Superior temporal gyrus (tissue), 1 donor: ENCODE measurements at regions not wholly inside any gene's neighbourhood (a gene's known extent, or its start where the extent isn't known, plus 50 kb on each side); places are given as distances from the start of the nearest gene placed in this dataset.
"Not testable (repeated sequence)": the region's sequence is repeated elsewhere in the genome, so short reads cannot be mapped to it uniquely, and the experiment has no call there.

Experiments used
- DNase-seq: peaks from one replicate; pipeline ENCODE4 v3.0.0-alpha.2; 2016; ENCODE audit errors: extremely low spot score

DNA sequence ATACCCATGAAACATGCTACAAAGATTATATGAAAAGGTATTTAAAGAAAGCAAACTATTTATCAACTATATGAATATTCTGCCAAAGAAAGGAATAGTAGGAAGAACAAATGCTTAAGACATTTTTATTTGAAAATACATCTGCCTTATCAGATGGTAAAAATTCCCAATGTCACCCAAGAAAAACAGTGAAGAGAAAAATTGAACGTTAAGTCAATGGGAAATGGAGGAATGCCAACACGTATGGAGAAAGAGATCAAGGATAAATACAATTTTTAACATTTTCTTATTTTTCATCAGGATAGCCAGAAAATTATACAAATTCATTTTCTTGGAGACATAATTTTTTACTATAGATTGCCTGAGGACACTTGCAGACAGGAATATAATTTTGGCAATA is 394.2 kb downstream of the ZEB2 start:
- no peak for DNase-seq

DNA sequence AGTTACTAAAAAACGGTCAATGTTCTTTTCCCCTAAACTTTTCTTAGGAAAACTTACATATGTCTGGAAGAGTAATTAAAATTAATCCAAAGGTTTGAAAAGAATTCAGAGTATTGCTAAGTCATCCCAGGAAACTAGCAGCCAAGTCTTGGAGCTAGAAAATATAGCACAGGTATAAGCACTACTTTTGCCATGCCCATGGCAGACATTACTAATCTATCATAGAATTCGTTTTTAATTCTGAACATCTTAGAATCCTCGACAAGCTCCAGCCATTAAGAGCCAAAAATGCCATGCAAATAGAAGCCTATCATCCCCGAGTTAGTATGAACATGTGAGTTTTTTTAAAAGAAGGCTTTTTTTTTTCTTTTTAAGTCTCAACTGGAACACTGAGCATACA is 395.0 kb downstream of the ZEB2 start:
- no peak for DNase-seq

DNA sequence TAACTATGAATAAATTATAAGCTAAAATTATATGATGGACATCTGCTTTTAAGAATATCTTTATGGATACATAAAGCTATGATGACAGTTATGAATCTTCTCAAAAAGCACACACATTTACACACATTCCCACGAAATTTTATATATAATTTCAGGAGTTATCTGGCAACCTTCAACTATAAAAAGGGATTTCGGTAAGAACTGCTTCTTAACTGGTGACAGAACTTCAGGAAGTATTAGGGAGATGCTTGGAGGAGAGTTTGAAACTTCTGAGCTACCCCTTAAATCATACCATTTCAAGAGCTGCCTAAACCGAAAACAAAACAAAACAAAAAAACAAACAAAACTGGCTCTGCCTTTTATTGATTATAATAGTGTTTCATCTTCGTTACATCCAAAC is 399.4 kb downstream of the ZEB2 start:
- DNase-seq, result no peak

DNA sequence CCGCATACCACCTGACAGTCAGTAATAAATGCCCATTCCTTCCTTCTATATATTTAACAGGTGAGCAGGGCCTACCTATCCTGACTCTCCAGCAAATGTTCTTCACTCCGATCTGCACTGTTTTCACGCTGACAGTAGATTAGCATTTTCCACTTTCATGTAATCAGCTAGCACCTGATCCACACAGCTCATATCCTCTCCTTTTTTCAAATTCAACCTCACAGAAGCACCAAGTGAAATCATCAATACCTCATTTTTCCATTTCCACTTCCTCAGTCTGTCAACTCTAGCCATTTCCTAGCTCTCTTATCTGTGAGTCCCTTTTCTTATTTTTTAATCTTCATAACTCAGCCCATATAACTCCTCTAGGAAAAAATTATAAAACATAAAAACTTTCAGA is 402.8 kb downstream of the ZEB2 start:
- DNase-seq, result no peak

DNA sequence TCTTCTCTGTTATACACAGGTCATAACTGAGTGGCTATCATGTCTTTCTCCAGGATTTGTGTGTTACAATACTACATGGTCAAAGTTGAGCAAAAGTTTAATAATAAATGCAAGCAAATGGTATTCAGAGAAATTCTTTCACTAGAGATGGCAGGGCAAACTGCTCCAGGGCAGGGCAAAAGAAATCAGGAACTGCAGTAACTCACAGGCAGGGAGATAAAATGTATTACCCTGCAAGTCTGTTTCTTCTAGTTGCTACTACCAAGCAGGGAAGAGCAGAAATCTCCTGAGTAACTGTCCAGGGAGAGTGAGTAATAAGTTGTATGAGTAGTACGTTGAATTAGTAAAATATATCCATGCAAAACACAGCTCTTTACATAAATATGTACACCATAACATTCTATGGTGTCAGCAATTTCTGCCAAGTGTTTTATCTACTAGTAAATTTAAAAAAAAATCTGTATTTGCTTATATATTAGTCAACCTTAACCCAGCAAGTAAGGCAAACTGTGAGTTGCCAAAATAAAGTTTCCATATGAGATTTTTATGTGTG is 404.1 kb downstream of the ZEB2 start:
- no peak for DNase-seq

DNA sequence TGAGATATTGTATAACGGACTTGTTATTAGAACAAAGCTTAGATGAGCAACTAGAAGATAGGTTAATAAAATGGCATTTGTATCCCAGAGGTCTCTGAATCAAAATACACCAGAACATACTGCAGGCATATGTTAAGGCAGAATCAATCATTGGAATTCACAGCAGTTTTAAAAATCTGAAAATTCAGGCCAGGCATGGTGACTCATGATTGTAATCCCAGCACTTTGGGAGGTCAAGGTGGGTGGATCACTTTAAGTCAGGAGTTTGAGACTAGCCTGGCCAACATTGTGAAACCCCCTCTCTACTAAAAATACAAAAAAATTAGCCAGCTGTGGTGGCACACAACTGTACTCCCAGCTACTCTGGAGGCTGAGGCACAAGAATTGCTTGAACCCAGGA is 405.2 kb downstream of the ZEB2 start:
- DNase-seq, result no peak

DNA sequence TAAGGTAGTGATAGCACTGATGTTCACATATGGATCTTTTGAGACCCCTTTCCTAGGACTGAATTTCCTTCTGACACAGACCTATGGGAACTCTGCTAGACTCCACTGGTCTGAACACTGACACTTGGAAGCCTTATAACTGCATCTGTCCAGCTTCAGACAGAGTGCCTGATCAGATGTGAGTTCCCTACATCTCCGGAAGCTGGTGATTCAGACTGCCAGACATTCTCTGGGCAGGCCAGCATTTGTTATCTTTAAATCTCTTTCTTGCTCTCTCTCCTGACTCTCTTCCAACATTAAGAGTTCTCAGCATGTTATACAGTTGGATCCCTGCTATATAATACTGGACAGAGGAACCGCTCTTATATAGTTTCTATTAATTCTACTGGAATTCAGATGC is 408.5 kb downstream of the ZEB2 start:
- DNase-seq, result no peak

DNA sequence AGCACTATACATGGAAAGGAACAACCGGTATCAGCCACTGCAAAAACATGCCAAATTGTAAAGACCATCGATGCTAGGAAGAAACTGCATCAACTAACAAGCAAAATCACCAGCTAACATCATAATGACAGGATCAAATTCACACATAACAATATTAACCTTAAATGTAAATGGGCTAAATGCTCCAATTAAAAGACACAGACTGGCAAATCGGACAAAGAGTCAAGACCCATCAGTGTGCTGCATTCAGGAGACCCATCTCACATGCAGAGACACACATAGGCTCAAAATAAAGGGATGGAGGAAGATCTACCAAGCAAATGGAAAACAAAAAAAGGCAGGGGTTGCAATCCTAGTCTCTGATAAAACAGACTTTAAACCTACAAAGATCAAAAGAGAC is 413.8 kb downstream of the ZEB2 start:
- not testable (repeated sequence) for DNase-seq

DNA sequence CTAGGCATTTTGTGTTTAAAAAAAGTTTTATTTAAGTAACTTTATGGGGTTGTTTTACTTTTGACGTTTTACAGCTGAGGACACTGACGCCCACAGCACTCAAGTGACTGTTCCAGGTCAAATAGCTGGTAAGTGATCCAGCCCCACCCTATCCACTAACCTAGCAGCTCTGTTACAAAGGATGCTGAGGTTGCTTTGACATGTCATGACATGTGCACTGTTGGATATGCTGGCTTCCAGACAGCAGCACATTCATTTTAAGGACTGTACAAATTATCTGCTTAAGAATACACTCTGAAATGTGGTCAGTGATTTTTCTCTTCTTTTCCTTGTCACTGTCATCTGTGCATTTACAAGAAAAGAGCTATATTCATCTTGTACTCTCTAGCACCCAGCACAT is 417.5 kb downstream of the ZEB2 start:
- no peak for DNase-seq

DNA sequence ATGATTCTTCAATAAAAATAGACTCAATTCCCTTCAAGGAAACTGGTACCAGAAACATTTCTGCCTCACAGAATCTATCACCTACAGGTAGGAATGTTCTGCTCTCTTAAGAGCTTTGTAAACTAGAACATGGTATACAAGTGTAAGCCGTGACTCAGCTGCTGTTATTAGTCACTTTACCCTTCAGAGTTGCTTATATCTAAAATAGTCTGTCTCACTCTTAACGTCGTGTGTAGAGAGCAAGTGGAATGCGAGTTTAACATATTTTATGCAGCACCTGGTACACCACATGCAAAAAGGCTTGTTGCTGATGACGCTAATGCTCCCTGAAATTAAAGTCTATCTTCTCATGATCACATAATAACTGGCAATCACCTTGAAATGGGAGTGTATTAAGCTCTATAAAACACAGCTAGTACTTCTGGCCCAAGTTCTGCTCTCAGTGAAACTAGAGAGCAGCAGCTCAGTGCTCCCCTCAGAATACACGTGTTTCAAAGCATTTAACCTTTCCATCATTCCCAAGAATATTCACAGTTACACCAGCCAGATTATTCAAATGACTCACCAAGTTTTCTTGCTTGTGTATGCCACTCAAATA is 420.0 kb downstream of the ZEB2 start:
- peak; percentile 38 for DNase-seq

DNA sequence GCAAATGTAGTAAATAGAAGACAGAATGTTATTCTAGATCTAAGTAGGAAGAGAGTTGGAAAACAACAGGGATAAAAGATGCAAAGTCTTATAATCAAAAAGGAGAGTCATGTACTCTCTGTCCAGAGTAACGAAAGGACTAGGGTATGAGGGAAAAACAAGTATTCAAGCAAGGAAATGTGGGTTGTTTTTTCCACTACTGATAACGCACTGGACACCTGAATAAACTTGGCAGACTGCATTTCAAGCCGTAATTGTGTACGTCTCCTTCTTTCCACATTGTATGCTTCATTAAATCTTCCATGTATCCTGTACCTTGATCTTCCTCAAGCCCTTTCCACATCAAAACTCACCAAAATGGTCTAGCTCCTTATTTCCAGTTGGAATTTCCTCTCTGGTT is 420.6 kb downstream of the ZEB2 start:
- no peak for DNase-seq

DNA sequence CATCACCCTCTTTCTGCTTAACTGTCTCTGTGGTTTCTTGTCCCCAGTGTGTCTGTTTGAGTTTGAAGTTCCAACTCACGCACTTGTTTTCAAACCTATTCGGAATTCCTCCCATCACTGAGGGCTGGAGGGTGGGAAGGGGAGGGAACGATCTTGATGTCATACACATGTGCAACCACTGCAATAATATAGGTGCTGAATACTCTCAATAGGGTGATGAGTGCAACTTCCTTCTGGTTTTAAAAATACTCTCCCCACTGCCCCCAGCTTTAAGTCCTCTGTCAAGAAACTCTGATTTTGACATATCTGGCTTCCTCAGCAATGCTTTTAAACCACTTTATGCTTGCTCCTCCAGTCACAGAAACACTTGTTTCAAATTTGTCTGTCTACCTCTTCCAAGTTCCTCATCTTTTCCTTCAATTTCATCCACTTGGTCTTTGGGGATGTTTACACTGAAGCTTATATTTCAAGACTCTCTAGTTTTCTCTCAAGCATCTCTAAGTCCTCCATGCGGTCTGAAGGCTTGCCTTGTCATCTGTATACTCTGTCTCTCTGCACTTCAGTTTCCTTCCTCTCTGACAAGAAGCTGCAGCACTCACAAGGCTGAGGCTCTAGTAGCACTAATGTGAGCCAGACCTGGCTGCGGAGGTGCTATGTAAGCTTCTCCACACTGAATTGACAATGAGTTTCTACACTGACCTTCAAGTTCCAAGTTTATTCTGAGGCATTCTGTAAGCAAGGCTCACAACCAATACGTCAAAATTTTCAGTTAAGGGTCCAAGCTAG is 422.3 kb downstream of the ZEB2 start:
- DNase-seq, result no peak

DNA sequence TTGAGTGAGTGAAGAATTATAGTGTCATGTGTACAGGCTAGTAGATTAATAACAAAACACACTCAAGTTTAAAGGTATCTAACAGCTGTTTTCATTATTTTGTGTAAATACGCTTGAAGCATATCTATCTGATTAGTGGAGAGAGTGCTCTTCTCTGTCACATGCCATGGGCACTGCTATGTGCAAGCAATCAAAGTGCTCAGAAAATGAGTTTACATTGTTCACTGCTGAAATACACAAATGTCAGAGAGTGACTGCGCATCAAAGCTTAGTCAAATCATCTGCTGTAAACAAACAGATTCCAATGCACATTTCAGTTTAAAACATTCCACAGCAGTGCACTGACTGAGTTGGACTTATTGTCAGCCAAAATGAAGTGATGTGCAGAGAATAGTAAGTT is 423.4 kb downstream of the ZEB2 start:
- DNase-seq, result no peak

DNA sequence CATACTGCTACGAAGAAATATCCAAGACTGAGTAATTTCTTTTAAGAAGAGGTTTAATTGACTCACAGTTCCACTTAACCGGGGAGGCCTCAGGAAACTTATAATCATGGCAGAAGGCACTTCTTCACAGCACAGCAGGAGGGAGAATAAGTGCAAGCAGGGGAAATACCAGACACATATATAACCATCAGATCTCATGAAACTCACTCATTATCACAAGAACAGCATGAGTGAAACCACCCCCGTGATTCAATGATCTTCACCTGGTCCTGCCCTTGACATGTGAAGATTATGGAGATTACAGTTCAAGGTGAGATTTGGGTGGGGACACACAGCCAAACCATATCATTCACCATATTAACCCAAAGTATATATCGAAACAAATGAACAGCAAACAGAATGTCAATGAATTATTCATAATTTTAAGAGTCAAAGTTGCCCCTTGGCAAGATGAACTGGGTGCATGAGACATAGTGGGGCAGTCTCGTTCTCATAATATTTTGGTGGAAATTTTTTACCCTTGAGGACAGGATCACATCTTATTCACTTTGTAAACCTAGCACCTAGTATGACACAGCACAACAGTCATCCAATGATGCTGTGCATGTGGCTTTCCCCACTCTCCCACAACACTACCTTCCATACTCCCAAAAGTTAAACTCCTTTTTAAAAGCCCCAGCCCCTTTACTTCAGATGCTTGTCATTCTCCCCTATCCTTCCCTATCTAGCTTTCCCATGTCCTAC is 425.3 kb downstream of the ZEB2 start:
- no peak for DNase-seq

DNA sequence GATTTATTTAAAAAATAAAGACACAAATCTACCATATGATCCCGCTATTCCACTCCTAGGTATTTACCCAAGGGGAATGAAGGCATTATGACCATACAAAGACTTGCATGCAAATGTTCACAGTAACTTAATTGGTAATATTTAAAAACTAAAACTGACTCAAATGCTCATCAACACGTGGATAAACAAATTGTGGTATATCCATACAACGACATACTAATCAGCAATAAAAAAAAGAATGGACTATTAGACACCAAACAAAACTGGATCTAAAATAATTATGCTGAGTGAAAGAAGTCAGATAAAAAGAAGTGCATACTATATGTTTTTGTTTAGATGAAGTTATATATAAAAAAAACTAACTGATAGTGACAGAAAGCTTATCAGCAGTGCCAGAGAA is 428.3 kb downstream of the ZEB2 start:
- no peak for DNase-seq

DNA sequence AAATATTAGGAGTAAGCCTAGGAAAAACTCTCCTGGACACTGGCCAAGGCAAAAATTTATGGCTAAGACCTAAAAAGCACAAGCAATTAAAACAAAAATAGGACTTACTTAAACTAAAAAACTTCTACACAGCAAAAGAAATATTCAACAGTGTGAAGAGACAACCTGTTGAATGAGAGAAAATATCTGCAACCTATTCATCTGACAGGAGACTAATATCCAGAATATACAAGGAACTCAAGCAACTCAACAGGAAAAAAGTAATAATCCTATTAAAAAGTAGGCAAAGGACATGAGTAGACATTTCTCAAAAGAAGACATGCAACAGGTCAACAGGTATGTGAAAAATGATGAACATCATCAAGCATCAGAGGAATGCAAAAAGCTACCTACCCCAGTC is 431.1 kb downstream of the ZEB2 start:
- DNase-seq, result no peak

DNA sequence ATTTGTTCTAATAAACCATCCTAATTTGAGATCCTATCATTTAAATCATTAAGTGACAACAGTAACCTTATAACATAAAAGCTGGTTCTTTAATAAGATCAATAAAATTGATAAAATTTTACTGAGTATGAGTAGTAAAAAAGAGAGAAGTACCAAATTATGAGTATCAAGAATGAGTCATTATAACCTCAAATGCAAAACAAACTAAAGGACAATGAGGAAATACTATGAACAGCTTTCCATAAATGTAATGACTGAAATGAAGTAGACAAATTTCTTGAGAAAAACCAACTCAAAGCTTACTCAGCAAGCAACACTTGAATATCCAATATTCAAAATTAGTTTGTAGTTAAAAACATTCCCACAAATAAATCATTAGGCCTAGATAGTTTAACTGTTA is 433.0 kb downstream of the ZEB2 start:
- DNase-seq, result no peak

DNA sequence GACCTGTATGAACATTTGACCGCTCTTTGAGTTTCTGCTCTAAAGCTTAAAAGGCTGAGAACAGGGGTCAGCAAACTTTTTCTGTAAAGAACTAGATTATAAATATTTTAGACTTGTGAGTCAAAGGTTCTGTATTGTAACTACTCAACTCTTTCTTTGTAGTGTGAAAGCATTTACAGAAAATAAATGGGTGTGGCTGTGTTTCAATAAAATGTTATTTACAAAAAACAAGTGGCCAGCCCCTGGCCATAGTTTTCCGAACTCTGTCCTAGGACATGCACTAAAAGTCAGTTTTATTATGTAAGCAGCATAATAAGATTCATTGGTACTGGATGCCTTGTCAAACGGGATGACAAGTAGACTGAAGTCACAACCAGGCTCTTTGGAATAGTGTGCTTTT is 434.9 kb downstream of the ZEB2 start:
- no peak for DNase-seq

DNA sequence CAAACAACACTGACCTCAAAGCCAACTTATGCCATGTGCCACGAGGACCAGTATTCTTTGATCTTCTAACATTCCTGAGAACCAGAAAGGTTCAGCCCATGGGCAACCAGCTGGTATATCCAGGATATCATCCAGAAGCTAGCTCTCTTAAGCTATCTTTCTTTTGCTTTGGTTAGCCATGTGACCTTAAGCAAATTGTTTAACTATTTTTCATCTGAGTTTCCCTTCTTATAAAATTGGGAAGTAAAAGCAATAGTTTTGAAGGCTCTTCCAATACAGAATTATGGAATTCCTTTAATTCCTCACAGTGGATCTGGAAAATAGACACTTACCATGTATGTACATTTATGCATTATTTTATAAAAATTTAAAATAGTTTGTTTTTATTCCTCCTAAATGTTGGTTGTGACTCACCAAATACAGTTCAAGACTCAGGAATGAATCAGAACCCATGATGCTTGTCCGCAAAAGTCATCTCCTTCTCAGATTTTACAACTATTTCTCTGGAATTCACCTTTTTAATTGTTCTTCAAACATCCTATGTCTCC is 435.7 kb downstream of the ZEB2 start:
- no peak for DNase-seq

DNA sequence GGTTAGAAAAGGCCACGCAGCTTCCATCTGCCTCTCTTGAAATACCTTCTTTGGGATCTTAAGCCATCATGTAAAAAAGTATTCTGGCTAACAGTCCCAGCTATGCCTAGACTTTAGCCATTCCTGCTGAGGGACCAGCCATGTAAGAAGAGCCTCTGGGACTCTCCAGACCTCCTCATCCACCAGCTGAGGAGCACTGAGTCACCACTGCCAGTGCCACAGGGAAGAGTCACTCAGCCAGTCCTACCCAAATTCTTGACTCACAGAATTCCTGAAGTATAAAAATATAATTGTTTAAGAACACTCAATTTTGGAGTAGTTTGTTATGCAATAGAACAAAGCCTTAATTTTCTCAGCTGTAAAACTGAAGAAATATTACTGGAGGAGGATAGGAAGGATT is 436.7 kb downstream of the ZEB2 start:
- no peak for DNase-seq

DNA sequence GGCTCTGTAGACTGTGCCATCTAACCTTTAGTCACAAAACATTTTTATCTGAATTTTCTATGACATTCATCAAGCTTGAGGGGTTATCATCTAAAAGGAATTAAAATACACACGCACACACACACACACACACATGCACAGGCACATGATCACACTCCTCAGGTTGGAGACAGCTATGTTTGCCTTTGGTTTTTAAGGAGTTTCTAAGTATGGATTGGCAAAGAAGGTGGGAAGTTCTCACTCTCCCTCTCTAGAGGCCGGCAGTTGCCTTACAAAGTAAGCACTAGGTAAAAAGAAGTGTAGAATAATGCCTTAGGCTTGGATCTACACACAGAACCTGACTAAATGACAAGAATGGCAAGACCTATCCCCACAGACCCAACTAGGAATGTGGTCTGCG is 437.1 kb downstream of the ZEB2 start:
- DNase-seq, result no peak

DNA sequence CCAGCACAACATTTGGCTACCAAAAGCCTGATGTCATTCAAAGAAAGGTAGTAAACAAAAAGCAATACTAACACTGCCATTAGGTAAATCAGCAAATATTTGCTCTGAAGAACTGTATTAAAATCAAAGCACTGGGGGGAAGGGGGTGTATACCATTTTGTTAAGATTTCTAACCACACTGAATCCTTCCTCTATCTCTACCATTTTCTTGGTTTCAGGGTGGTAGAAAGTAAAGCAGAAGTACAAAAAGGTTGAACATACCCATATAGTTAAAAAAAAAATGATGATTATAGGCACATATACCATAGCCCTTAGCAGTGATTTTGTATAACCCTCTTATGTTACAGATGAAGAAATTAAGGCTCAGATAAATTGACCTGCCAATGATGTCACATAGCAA is 437.6 kb downstream of the ZEB2 start:
- no peak for DNase-seq

DNA sequence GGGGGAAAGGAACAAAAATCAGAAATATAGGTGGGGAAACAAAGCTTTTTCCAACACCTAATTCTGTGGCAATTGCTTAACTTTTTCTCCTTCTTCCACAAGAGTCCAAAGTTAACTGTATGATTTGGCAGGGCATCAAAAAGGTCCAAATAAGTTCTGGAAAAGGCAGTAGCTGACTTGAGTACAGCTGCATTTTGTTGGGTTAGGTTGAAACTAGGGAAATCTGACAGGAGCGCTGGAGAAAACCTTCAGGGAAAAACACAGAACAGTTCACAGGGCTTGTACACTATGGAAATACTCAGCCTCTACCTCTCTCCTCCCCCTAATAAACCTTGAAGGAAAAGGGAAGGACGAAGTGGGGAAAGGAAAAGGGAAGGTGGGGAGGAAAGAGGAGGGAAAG is 438.6 kb downstream of the ZEB2 start:
- DNase-seq, result no peak
